ENCODE measurements at regions not wholly inside any gene's neighbourhood (a gene's known extent, or its start where the extent isn't known, plus 50 kb on each side); places are given as distances from the start of the nearest gene placed in this dataset.

DNA sequence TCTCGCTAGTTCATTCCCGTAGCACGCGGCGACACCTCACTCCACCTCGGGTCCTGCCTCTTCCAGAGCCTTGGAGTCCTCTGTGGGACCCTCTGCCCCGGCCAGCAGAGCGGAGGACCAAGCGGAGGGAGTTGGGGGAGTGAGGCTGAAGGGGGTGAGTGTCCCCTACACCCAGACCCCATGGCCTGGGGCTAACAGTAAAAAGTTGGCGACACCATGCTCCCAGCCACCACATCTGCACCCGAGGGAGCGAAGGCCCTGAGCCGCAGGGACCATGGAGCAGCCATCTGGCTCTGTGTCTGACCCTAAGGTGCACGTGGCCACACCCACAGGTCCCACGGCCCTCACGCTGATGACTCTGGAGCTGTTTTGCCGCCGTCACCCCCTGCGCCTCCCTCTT, 293.8 kb downstream of the BRD1 start:
- TF ChIP-seq, protein P1, sequence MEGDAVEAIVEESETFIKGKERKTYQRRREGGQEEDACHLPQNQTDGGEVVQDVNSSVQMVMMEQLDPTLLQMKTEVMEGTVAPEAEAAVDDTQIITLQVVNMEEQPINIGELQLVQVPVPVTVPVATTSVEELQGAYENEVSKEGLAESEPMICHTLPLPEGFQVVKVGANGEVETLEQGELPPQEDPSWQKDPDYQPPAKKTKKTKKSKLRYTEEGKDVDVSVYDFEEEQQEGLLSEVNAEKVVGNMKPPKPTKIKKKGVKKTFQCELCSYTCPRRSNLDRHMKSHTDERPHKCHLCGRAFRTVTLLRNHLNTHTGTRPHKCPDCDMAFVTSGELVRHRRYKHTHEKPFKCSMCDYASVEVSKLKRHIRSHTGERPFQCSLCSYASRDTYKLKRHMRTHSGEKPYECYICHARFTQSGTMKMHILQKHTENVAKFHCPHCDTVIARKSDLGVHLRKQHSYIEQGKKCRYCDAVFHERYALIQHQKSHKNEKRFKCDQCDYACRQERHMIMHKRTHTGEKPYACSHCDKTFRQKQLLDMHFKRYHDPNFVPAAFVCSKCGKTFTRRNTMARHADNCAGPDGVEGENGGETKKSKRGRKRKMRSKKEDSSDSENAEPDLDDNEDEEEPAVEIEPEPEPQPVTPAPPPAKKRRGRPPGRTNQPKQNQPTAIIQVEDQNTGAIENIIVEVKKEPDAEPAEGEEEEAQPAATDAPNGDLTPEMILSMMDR (IDR thresholded peaks at IDR 0.05): no peak
- no peak for TF ChIP-seq POLR2A (IDR thresholded peaks at IDR 0.05)

All from adrenal gland (tissue), 5 donors.